H1 (cell line): ENCODE measurements at regions not wholly inside any gene's neighbourhood (a gene's known extent, or its start where the extent isn't known, plus 50 kb on each side); places are given as distances from the start of the nearest gene placed in this dataset.

Source experiments
- CTCF ChIA-PET: fragments of 300-600 bp; sonication (Branson Sonifier 250); formaldehyde crosslinking; loops from one replicate; lab custom pipeline; 2021; ENCODE audit not compliant: partially characterized antibody; lab: Charles Lee
- POLR2A ChIA-PET: fragments of 300-600 bp; sonication (Branson Sonifier 250); formaldehyde crosslinking; loops from one replicate; lab custom pipeline; 2021; ENCODE audit warnings: inconsistent platforms; ENCODE audit not compliant: partially characterized antibody; lab: Charles Lee
- DNase-seq, 2 experiments: peaks; one replicate each; pipeline versions ENCODE4 v3.0.0 to v3.0.0-alpha.2; 2010 to 2022; ENCODE audit warnings: low spot score in 2 of 2, low read depth in 1 of 2, mixed read lengths in 1 of 2
- FAIRE-seq: peaks from 2 replicates; lab custom pipeline; 2011; peaks lifted over from hg19 to GRCh38; lab: Jason Lieb, UNC
- H2AFZ ChIP-seq: 2 replicates; pipeline ENCODE4 v1.8.1; 2012; ENCODE audit warnings: low read length, inconsistent platforms
- H2AK5ac ChIP-seq: 2 replicates; pipeline ENCODE4 v1.6.1; 2013; ENCODE audit warnings: low read depth, low read length
- H2BK120ac ChIP-seq: replicated peaks from 2 replicates; pipeline ENCODE3; 2013; ENCODE audit warnings: low read depth, low read length, inconsistent platforms
- H2BK12ac ChIP-seq: 2 replicates; pipeline ENCODE4 v1.6.1; 2013; ENCODE audit warnings: low read depth, low read length
- H2BK15ac ChIP-seq: 2 replicates; pipeline ENCODE4 v1.6.1; 2013; ENCODE audit warnings: low read length
- H2BK20ac ChIP-seq: 2 replicates; pipeline ENCODE4 v1.6.1; 2013; ENCODE audit warnings: low read length
- H2BK5ac ChIP-seq: 2 replicates; pipeline ENCODE4 v1.6.1; 2013; ENCODE audit warnings: low read depth, low read length
- H3K14ac ChIP-seq: 2 replicates; pipeline ENCODE4 v1.6.1; 2013; ENCODE audit warnings: inconsistent platforms; ENCODE audit not compliant: insufficient read length
- H3K18ac ChIP-seq: 2 replicates; pipeline ENCODE4 v1.6.1; 2013; ENCODE audit warnings: low read length; ENCODE audit errors: extremely low read depth
- H3K23ac ChIP-seq: 2 replicates; pipeline ENCODE4 v1.6.1; 2013; ENCODE audit warnings: inconsistent platforms; ENCODE audit not compliant: insufficient read length
- H3K23me2 ChIP-seq: 2 replicates; pipeline ENCODE4 v1.6.1; 2013; ENCODE audit warnings: low read depth, low read length
- H3K27ac ChIP-seq: 2 replicates; pipeline ENCODE4 v1.6.1; 2011; ENCODE audit warnings: low read depth, low read length, inconsistent platforms
- H3K27me3 ChIP-seq, 4 experiments: replicated peaks in 1 of 4; 1 replicate in 1 of 4; 2 replicates in 3 of 4; pipeline versions ENCODE4 v1.6.1 to v1.8.1; 2011 to 2013; ENCODE audit warnings: low read length in 3 of 4, mild to moderate bottlenecking in 3 of 4, inconsistent platforms in 2 of 4, mixed read lengths in 2 of 4, moderate library complexity in 1 of 4; ENCODE audit not compliant: control insufficient read depth in 3 of 4, insufficient read depth in 3 of 4; ENCODE audit errors: extremely low read depth in 1 of 4
- H3K36me3 ChIP-seq, 4 experiments: 2 replicates each; pipeline versions ENCODE4 v1.6.1 to v1.8.1; 2011 to 2013; ENCODE audit warnings: mild to moderate bottlenecking in 4 of 4, low read length in 3 of 4, moderate library complexity in 2 of 4, control low read depth in 1 of 4, inconsistent platforms in 1 of 4; ENCODE audit not compliant: insufficient read depth in 4 of 4, control insufficient read depth in 2 of 4
- H3K4ac ChIP-seq: replicated peaks from 2 replicates; pipeline ENCODE3; 2013; ENCODE audit warnings: low read length, low read depth, mixed read lengths, inconsistent platforms; ENCODE audit not compliant: insufficient read length
- H3K4me1 ChIP-seq, 4 experiments: replicated peaks in 1 of 4; 1 replicate in 1 of 4; 2 replicates in 3 of 4; pipeline versions ENCODE4 v1.6.1 to v1.8.1; 2011 to 2013; ENCODE audit warnings: low read length in 3 of 4, inconsistent platforms in 2 of 4, mixed read lengths in 1 of 4; ENCODE audit not compliant: insufficient read depth in 4 of 4, control insufficient read depth in 3 of 4
- H3K4me2 ChIP-seq, 2 experiments: 2 replicates each; pipeline versions ENCODE4 v1.6.1 to v1.8.1; 2011 to 2013; ENCODE audit warnings: low read depth in 2 of 2, low read length in 2 of 2, control low read depth in 1 of 2, inconsistent platforms in 1 of 2, mild to moderate bottlenecking in 1 of 2; ENCODE audit not compliant: insufficient read depth in 1 of 2
- H3K4me3 ChIP-seq, 4 experiments: fragments of 200-600, 300-600 bp in 1 of 4; sonication (generic), shearing (Covaris generic), sonication (Bioruptor Twin) in 1 of 4; 2 replicates each; pipeline versions ENCODE4 v1.5.1 to v1.8.1; 2011 to 2016; ENCODE audit warnings: low read length in 4 of 4, low read depth in 3 of 4, control low read depth in 2 of 4, inconsistent platforms in 2 of 4, mild to moderate bottlenecking in 2 of 4, mixed read lengths in 1 of 4, moderate library complexity in 1 of 4; ENCODE audit not compliant: insufficient read depth in 2 of 4; ENCODE audit errors: extremely low read depth in 1 of 4
- H3K56ac ChIP-seq: replicated peaks from 2 replicates; pipeline ENCODE3; 2013; ENCODE audit warnings: low read depth, mild to moderate bottlenecking, mixed read lengths, low read length, inconsistent platforms; ENCODE audit not compliant: insufficient read length
- H3K79me1 ChIP-seq: 2 replicates; pipeline ENCODE4 v1.6.1; 2013; ENCODE audit warnings: low read depth, low read length, control low read depth
- H3K79me2 ChIP-seq, 2 experiments: 2 replicates each; pipeline versions ENCODE4 v1.6.1 to v1.8.1; 2012 to 2013; ENCODE audit warnings: low read length in 2 of 2, mild to moderate bottlenecking in 2 of 2, inconsistent platforms in 1 of 2; ENCODE audit not compliant: insufficient read depth in 2 of 2, control insufficient read depth in 1 of 2
- H3K9ac ChIP-seq, 4 experiments: replicated peaks in 1 of 4; 1 replicate in 1 of 4; 2 replicates in 3 of 4; pipeline versions ENCODE4 v1.6.1 to v1.8.1; 2011 to 2013; ENCODE audit warnings: low read depth in 3 of 4, low read length in 3 of 4, control low read depth in 2 of 4, mild to moderate bottlenecking in 2 of 4, moderate library complexity in 2 of 4, inconsistent platforms in 1 of 4; ENCODE audit errors: extremely low read depth in 1 of 4
- H3K9me3 ChIP-seq, 2 experiments: 2 replicates each; pipeline versions ENCODE4 v1.6.1 to v1.8.1; 2012 to 2013; ENCODE audit warnings: mild to moderate bottlenecking in 2 of 2, moderate library complexity in 2 of 2, control low read depth in 1 of 2, inconsistent platforms in 1 of 2, low read depth in 1 of 2, low read length in 1 of 2, mixed read lengths in 1 of 2; ENCODE audit not compliant: insufficient read depth in 2 of 2
- H4K20me1 ChIP-seq, 2 experiments: replicated peaks in 1 of 2; 2 replicates each; pipeline versions ENCODE3 to v1.8.1; 2011 to 2013; ENCODE audit warnings: inconsistent platforms in 2 of 2, low read length in 2 of 2, mild to moderate bottlenecking in 1 of 2; ENCODE audit not compliant: insufficient read depth in 2 of 2, control insufficient read depth in 1 of 2
- H4K5ac ChIP-seq: 2 replicates; pipeline ENCODE4 v1.6.1; 2013; ENCODE audit warnings: low read length, low read depth, mixed read lengths, inconsistent platforms; ENCODE audit not compliant: insufficient read length
- H4K8ac ChIP-seq: 2 replicates; pipeline ENCODE4 v1.8.0; 2013; ENCODE audit warnings: mild to moderate bottlenecking, moderate library complexity, low read length, inconsistent platforms; ENCODE audit not compliant: insufficient read depth; ENCODE audit errors: extremely low read depth
- H4K91ac ChIP-seq: replicated peaks from 2 replicates; pipeline ENCODE3; 2013; ENCODE audit warnings: low read length, mixed read lengths, inconsistent platforms; ENCODE audit not compliant: insufficient read length
- BACH1 ChIP-seq: IDR thresholded peaks from 2 replicates; pipeline ENCODE4 v1.6.1; 2012; ENCODE audit warnings: low read length, improper control_type of control experiment
- CHD1 ChIP-seq: IDR thresholded peaks from 2 replicates; pipeline ENCODE4 v1.6.1; 2012; ENCODE audit warnings: low read depth, low read length, improper control_type of control experiment
- CTBP2 ChIP-seq: IDR thresholded peaks from 2 replicates; pipeline ENCODE4 v1.7.0; 2011; ENCODE audit warnings: borderline replicate concordance, mild to moderate bottlenecking, moderate library complexity, mixed read lengths, low read length; ENCODE audit not compliant: insufficient read depth, insufficient read length
- JUN ChIP-seq: IDR thresholded peaks from 2 replicates; pipeline ENCODE4 v1.6.1; 2011; ENCODE audit warnings: low read depth, mild to moderate bottlenecking, improper control_type of control experiment, low read length
- JUND ChIP-seq: IDR thresholded peaks from 2 replicates; pipeline ENCODE4 v1.6.1; 2011; ENCODE audit warnings: mild to moderate bottlenecking, improper control_type of control experiment, low read length
- POLR2A ChIP-seq, 2 experiments: IDR thresholded peaks; 1 replicate in 1 of 2; 2 replicates in 1 of 2; pipeline ENCODE4 v1.6.1; 2011; ENCODE audit warnings: low read depth in 2 of 2, low read length in 2 of 2, mild to moderate bottlenecking in 2 of 2; ENCODE audit errors: control extremely low read depth in 1 of 2
- POLR2AphosphoS5 ChIP-seq: IDR thresholded peaks from 2 replicates; pipeline ENCODE4 v1.6.1; 2011; ENCODE audit warnings: low read depth, low read length
- TAF1 ChIP-seq: IDR thresholded peaks from 2 replicates; pipeline ENCODE4 v1.6.1; 2011; ENCODE audit warnings: mild to moderate bottlenecking, low read depth, low read length
- TEAD4 ChIP-seq: IDR thresholded peaks from 2 replicates; pipeline ENCODE4 v1.6.1; 2012; ENCODE audit warnings: low read depth, low read length, inconsistent platforms, mixed read lengths
- WGBS, 2 experiments: shearing (Covaris generic) in 1 of 2; methylation state at CpG; one replicate each; pipeline versions ENCODE4 v1.1.6 to v1.1.7; 2013 to 2015; ENCODE audit warnings: low lambda C conversion rate in 2 of 2, mixed read lengths in 2 of 2, inconsistent platforms in 1 of 2, low coverage in 1 of 2, missing lambda C conversion rate in 1 of 2; ENCODE audit not compliant: insufficient replicate concordance in 2 of 2, insufficient coverage in 1 of 2, insufficient read length in 1 of 2; ENCODE audit errors: extremely low coverage in 1 of 2, missing lambda C conversion rate in 1 of 2; 5-methylcytosine and 5-hydroxymethylcytosine counted together

- TF ChIP-seq BACH1 (no peak), POLR2AphosphoS5 (no peak)
These were observed 225.2 kb downstream of the TEX13C start (continued) for GRCh38 chrX:125544856-125545255.

- Histone ChIP-seq H4K8ac (no peak overlapping the region), H3K23ac (no peak overlapping the region), H3K27me3 (no peaks in the 10 kb centered on the region), H2BK20ac (no peak overlapping the region), H3K4me3 (no peak overlapping the region), H3K27ac (no peak overlapping the region), H3K79me1 (no peaks in the 10 kb centered on the region), H2BK120ac (no peak overlapping the region), H2AFZ (no peak overlapping the region), H2BK15ac (no peak overlapping the region), H3K9me3 (no peaks in the 10 kb centered on the region), H3K14ac (no peak overlapping the region), H2BK12ac (no peak overlapping the region), H4K5ac (no peak overlapping the region), H3K18ac (no peak overlapping the region)
- no peak for FAIRE-seq
- CTCF ChIA-PET = no interaction called here
- no peak for TF ChIP-seq TAF1
- TF ChIP-seq JUN = no peak
- no peak for TF ChIP-seq POLR2A (IDR thresholded peaks at IDR 0.05; ENCODE audit: control extremely low read depth in 1 of 2, low read depth in 2 of 2, low read length in 2 of 2)
- no peak for TF ChIP-seq JUND
- TF ChIP-seq CTBP2 = no peak
- TF ChIP-seq CHD1 = no peak
- TF ChIP-seq TEAD4 = no peak
- TF ChIP-seq, all 59 proteins: peak for 0
- 100% methylated on average over 1 of the region's 1 CpG; no CpG with 5 or more reads in 1 of the 2 experiments for WGBS, 2 experiments
- Histone ChIP-seq H3K79me2 (no peaks in the 10 kb centered on the region), H2BK5ac (no peak overlapping the region), H3K56ac (no peak overlapping the region), H4K91ac (no peak overlapping the region), H3K4me2 (no peak overlapping the region), H3K4me1 (no peaks in the 10 kb centered on the region), H4K20me1 (no peaks in the 10 kb centered on the region), H2AK5ac (no peak overlapping the region), H3K23me2 (no peaks in the 10 kb centered on the region), H3K9ac (no peak overlapping the region), H3K36me3 (no peaks in the 10 kb centered on the region), H3K4ac (no peak overlapping the region)
- POLR2A ChIA-PET = no interaction called here
- no peak for DNase-seq
These were observed 257.8 kb downstream of the TEX13C start for GRCh38 chrX:125577479-125577878.
